Hematopoietic multipotent progenitor cell treated with erythropoietin and hydrocortisone succinate and interleukin-3 and kit ligand, for 8 days (in vitro differentiated cells): ENCODE measurements at regions not wholly inside any gene's neighbourhood (a gene's known extent, or its start where the extent isn't known, plus 50 kb on each side); places are given as distances from the start of the nearest gene placed in this dataset.
"Not testable (repeated sequence)": the region's sequence is repeated elsewhere in the genome, so short reads cannot be mapped to it uniquely, and the experiment has no call there.

Source experiments
- DNase-seq: peaks from one replicate; pipeline ENCODE4 v3.0.0-alpha.2; 2015

GRCh38 chr14:84282618-84283017 is 1247.3 kb upstream of the FLRT2 start:
- no peak for DNase-seq

GRCh38 chr14:84288781-84289180 is 1241.2 kb upstream of the FLRT2 start:
- DNase-seq = no peak

DNA sequence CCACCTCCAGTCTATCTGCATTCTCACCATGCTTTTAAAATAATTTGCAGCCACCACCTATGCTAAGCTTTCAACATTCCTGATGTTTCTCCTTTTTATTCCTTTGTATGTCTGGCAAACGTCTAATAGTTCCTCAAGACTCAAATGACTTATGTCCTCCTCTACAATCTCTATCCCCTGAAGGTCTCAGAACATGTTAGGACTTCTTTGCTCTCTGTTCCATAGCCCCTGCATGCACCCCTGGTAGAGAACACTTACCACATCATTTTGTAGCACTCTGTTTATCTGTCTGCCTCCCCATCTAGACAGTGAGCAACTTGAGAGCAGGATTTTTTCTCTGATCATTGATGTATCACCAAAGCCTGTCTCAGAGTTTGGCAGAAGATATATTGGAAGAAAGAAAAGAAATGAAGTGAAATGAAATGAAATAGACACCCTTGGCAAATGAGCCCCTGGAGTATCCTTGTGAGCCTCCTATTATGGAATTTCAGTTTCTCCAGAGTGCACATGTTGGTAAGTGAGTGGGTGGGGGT is 1231.2 kb upstream of the FLRT2 start:
- DNase-seq = no peak

GRCh38 chr14:84303140-84303539 is 1226.8 kb upstream of the FLRT2 start:
- no peak for DNase-seq

DNA sequence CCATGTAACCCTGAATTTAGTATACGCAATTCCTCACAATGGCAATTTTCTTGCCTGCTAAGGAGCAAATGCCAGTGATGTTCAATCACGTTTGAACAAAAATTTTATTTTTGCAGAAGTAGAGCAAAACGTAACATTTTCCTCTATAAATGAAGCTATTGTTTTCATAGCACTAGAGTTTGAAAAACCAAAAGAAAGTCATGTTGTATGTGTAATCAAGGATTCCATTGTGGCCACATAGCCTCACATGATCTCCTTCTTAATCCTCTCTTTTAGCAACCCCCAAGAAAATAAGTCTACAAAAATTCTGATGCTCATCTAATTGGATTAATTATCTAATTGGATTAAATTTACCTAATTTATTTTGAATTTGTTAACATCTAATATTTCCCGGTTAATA is 1217.4 kb upstream of the FLRT2 start:
- DNase-seq = no peak

DNA sequence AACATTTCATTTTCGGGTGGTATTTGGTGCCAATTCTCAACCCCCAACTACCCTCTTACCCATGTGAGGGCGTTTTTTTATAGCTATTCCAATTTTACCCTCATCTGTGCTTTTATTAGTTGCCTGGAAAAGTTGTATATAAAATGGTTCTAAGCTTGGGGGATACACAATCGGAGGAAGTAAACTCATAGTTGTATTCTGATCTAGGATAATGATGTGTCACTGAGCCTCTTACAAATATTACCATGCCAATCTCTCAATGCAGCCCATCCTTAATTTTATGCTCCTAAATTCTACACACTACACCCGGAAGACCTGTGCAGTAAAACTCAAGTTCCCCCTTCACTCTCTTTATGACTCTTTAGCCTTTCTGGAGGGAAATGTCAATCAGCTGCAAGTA is 1206.5 kb upstream of the FLRT2 start:
- no peak for DNase-seq

GRCh38 chr14:84323978-84324377 is 1206.0 kb upstream of the FLRT2 start:
- no peak for DNase-seq

DNA sequence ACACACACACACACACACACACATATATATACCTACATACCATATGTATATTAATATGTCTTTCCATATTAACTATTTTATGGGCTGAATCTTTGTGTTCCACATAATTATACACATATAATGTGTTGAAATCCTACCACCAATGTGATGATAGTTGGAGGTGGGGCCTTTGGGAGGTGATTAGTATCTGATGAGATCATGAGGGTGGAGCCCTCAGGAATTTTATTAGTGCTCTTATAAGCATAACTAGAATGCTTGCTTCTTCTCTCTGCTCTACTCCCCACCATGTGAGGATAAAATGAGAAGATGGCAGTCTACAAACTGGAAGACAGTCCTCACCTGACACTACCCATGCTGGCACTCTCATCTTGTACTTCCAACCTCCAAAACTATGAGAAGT is 1193.5 kb upstream of the FLRT2 start:
- DNase-seq = no peak

- no peak for DNase-seq
Measured at GRCh38 chr14:84340938-84341337, 1189.0 kb upstream of the FLRT2 start.

DNA sequence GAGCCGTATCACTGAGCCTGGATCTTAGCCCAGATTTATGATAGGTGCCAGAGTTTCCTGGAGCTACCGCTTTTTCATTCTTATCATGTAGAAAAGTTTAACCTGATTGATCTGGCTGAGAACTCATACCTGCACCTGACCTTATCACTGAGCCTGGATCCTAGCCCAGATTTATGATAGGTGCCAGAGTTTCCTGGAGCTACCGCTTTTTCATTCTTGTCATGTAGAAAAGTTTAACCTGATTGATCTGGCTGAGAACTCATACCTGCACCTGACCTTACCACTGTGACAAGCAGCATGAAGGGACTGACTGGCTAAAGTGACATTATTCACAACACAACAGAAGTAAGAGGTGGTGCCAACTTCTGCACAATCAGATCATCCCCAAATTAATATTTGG is 1188.1 kb upstream of the FLRT2 start:
- not testable (repeated sequence) for DNase-seq

DNA sequence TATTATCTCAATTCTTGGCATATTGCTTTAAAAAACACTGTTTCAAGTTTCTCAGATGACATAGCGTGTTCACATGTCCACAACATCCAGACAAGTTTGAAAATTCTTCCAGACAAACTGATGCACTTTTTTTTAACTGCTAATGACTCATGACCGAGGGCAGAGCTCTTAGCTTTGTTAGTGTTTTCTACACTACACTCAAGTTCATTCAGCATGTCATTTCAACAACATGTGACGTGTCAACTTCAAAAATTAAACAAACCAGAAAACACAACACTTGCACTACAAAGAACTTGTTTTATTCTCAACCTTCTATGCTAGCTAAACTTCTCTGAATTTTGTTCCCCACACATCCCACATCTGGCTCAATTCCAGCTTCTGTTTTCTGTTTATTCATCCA is 1186.3 kb upstream of the FLRT2 start:
- DNase-seq = no peak

- no peak for DNase-seq
Measured at GRCh38 chr14:84351646-84352045, 1178.3 kb upstream of the FLRT2 start.

GRCh38 chr14:84361476-84361875 is 1168.5 kb upstream of the FLRT2 start:
- DNase-seq = no peak

- DNase-seq = no peak
Measured at GRCh38 chr14:84375235-84375634, 1154.7 kb upstream of the FLRT2 start.

GRCh38 chr14:84390010-84390409 is 1139.9 kb upstream of the FLRT2 start:
- no peak for DNase-seq

DNA sequence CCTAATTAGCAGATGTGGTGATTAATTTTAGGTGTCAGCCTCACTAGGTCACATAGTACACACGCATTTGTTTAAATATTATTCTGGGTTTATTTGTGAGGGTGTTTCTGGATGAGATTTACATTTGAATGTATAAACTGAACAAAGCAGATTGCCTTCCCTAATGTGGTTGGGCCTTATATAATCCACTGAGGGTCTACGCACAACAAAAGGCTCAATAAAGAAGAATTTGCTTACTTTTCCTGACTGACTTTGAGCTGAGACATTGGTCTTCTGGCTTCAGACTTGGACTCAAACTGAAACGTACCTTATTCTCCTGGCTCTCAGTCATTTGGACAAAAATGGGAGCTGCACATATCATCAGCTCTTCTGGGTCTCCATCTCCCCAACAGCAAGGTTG is 1132.3 kb upstream of the FLRT2 start:
- DNase-seq = no peak

DNA sequence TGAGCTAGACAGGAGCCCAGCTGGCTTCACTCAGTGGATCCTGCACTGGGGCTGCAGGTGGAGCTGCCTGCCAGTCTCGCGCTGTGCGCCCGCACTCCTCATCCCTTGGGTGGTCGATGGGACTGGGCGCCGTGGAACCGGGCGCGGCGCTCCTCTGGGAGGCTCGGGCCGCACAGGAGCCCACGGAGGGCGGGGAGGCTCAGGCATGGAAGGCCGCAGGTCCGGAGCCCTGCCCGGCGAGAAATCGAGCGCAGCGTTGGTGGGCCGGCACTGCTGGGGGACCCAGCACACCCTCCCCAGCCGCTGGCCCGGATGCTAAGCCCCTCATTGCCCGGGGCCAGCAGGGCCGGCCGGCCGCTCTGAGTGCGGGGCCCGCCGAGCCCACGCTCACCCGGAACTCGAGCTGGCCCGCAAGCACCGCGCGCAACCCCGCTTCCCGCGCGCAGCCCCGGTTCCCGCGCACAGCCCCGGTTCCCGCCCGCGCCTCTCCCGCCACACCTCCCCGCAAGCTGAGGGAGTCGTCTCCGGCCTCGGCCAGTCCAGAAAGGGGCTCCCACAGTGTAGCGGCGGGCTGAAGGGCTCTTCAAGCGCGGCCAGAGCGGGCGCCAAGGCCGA is 1130.5 kb upstream of the FLRT2 start:
- no peak for DNase-seq

DNA sequence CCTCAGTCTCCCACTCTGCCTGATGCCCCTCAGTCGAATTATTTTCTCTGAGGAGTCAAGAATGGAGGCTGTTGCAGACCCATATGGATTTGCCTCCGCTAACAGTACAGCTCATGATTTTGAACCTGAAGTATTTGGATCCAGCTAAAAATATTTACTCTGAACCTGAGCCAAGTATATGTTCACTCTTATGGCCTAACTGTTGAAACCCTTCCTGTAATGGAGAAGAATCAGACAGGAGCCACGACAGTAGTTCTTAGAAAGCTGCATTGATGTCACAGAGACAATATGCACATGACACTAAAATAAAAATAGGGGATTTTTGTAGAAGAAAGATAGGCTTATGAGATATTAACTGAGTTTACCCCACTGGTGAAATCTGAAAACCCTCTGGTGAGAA is 1128.3 kb upstream of the FLRT2 start:
- DNase-seq = no peak

DNA sequence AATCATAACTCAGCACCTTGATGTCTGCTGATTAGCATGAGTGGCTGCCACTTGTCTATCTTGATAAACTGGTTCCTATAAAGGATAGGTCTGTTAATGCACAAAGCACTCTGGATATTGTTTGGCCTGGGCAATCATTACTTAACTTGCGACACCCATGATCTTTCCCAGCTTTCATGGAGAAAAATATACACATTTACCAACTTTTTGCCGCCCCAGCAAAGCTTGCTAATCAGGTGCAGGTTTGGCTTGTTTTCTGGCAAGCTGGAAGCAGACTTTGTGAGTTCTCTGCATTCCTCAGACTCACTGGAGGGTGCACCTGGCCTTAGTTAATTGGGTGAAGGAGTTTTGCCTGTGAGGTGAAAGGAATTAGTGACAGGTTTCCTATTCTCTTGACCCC is 1126.4 kb upstream of the FLRT2 start:
- DNase-seq = no peak

- DNase-seq = no peak
Measured at GRCh38 chr14:84404246-84404645, 1125.7 kb upstream of the FLRT2 start.

GRCh38 chr14:84409435-84409834 is 1120.5 kb upstream of the FLRT2 start:
- DNase-seq = no peak

DNA sequence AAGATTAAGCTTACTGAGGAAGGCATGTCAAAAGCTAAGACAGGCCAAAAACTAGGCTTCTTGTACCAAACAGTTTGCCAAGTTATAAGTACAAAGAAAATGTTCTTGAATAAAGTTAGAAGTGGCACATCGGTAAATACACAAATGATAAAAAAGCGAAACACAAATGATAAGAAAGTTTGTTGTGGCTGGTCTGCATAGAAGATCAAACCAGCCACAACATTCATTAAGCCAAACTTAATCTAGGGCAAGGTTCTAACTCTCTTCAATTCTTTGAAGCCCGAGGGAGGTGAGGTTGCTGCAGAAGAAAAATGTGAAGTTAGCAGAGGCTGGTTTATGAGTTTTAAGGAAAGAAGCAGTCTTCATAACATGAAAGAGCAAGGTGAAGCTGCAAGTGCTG is 1119.6 kb upstream of the FLRT2 start:
- DNase-seq = no peak

GRCh38 chr14:84420221-84420620 is 1109.7 kb upstream of the FLRT2 start:
- no peak for DNase-seq

GRCh38 chr14:84421621-84422020 is 1108.3 kb upstream of the FLRT2 start:
- DNase-seq = no peak

- no peak for DNase-seq
Measured at GRCh38 chr14:84425968-84426367, 1104.0 kb upstream of the FLRT2 start.

DNA sequence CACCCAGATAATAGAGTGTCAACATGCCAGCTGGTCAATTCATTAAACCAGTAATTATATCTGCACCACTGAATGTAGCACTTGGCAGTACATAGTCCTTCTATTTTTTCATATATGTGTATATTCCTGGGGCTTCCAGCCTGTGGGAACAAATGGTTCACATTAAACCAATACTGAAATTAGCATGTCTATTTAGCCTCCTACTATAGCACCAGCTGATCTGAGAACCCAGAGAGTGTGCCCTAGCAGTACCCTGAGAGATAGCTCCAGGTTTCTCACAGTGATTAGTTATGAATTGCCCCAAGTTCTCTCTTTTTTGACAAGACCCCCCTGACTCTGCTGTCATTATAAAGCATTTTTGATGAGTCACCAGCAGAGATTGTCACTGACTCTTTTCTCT is 1097.3 kb upstream of the FLRT2 start:
- DNase-seq = no peak
